ENCODE measurements at regions not wholly inside any gene's neighbourhood (a gene's known extent, or its start where the extent isn't known, plus 50 kb on each side); places are given as distances from the start of the nearest gene placed in this dataset.

GRCh38 chr7:110156511-110156910 is 934.4 kb upstream of the LRRN3 start:
- Mint-ChIP-seq H3K27me3 (ENCODE audit: low read depth) (no peaks in the 10 kb centered on the region), H3K36me3 (ENCODE audit: low read depth) (no peaks in the 10 kb centered on the region), H3K9me3 (no peaks in the 10 kb centered on the region), H3K4me1 (no peaks in the 10 kb centered on the region), H3K4me3 (no peak overlapping the region), H3K27ac (ENCODE audit: unreplicated experiment) (no peak overlapping the region)
- DNase-seq (ENCODE audit: low read depth, low spot score): no peak
- TF ChIP-seq CTCF (conservative IDR thresholded peaks at IDR 0.05): no peak

- TF ChIP-seq CTCF (conservative IDR thresholded peaks at IDR 0.05): no peak
- no peaks in the 10 kb centered on the region for H3K27me3 Mint-ChIP-seq (ENCODE audit: low read depth)
- no peaks in the 10 kb centered on the region for H3K4me1 Mint-ChIP-seq
- no peaks in the 10 kb centered on the region for H3K36me3 Mint-ChIP-seq (ENCODE audit: low read depth)
- no peak overlapping the region for H3K4me3 Mint-ChIP-seq
- no peaks in the 10 kb centered on the region for H3K9me3 Mint-ChIP-seq
- no peak overlapping the region for H3K27ac Mint-ChIP-seq (ENCODE audit: unreplicated experiment)
- no peak for DNase-seq (ENCODE audit: low read depth, low spot score)
These were observed 933.1 kb upstream of the LRRN3 start for GRCh38 chr7:110157631-110158362.

GRCh38 chr7:110168010-110168409 is 922.9 kb upstream of the LRRN3 start:
- DNase-seq (ENCODE audit: low read depth, low spot score): no peak
- H3K27ac Mint-ChIP-seq (ENCODE audit: unreplicated experiment): no peak overlapping the region
- H3K4me1 Mint-ChIP-seq: no peaks in the 10 kb centered on the region
- no peaks in the 10 kb centered on the region for H3K36me3 Mint-ChIP-seq (ENCODE audit: low read depth)
- H3K27me3 Mint-ChIP-seq (ENCODE audit: low read depth): no peaks in the 10 kb centered on the region
- H3K4me3 Mint-ChIP-seq: no peak overlapping the region
- TF ChIP-seq CTCF (conservative IDR thresholded peaks at IDR 0.05): no peak
- no peaks in the 10 kb centered on the region for H3K9me3 Mint-ChIP-seq

GRCh38 chr7:110170841-110171240 is 920.1 kb upstream of the LRRN3 start:
- Mint-ChIP-seq H3K4me3 (no peak overlapping the region), H3K9me3 (no peaks in the 10 kb centered on the region), H3K36me3 (ENCODE audit: low read depth) (no peaks in the 10 kb centered on the region), H3K4me1 (no peaks in the 10 kb centered on the region), H3K27me3 (ENCODE audit: low read depth) (no peaks in the 10 kb centered on the region), H3K27ac (ENCODE audit: unreplicated experiment) (no peak overlapping the region)
- DNase-seq (ENCODE audit: low read depth, low spot score): no peak
- TF ChIP-seq CTCF (conservative IDR thresholded peaks at IDR 0.05): no peak

GRCh38 chr7:110177463-110177862 is 913.5 kb upstream of the LRRN3 start:
- no peak for TF ChIP-seq CTCF (conservative IDR thresholded peaks at IDR 0.05)
- DNase-seq (ENCODE audit: low read depth, low spot score): no peak
- Mint-ChIP-seq H3K4me1 (no peaks in the 10 kb centered on the region), H3K36me3 (ENCODE audit: low read depth) (no peaks in the 10 kb centered on the region), H3K27ac (ENCODE audit: unreplicated experiment) (no peak overlapping the region), H3K9me3 (no peaks in the 10 kb centered on the region), H3K4me3 (no peak overlapping the region), H3K27me3 (ENCODE audit: low read depth) (no peaks in the 10 kb centered on the region)

Measured in neural crest cell (in vitro differentiated cells).